ENCODE measurements at regions not wholly inside any gene's neighbourhood (a gene's known extent, or its start where the extent isn't known, plus 50 kb on each side); places are given as distances from the start of the nearest gene placed in this dataset.

GRCh38 chrX:8052909-8053308 lies 118.2 kb downstream of the VCX2 start:
- TF ChIP-seq CTCF (IDR thresholded peaks at IDR 0.05), result no peak
- TF ChIP-seq POLR2A (IDR thresholded peaks at IDR 0.05), result no peak
- TF ChIP-seq POLR2AphosphoS5 (IDR thresholded peaks at IDR 0.05; ENCODE audit: insufficient read depth in 1 of 2, low read depth in 1 of 2), result no peak
